ENCODE measurements at regions not wholly inside any gene's neighbourhood (a gene's known extent, or its start where the extent isn't known, plus 50 kb on each side); places are given as distances from the start of the nearest gene placed in this dataset.

DNA sequence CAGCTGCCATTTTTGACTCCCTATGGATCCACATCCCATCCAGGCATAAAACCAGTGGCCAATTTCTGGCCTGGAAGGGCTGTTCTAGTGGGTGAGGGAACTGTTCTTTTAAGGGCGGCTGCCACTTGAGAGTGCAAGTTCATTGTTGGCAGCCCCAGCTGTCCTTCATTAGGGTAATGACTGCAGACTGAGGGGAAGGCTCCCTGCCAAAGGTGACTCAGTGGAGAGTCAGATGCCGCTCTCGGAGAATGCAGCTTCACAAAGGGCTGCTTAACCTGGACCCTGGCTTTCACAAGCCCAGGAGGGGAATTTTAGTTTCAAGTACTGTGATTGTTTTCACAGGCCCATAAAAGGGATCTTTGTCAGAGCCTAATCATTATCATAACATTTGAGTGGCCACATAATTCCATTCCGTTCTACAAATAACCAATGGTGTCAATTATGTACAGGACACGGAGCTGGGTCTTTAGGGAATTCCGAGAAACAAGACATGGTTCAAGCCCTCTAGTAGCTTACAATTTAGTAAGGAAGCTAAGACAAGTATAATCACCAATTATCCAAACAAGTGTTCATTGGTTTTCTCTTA is 235.7 kb downstream of the CDCA7 start:
- no peak for FAIRE-seq

GRCh38 chr2:173593109-173593508 is 238.4 kb downstream of the CDCA7 start:
- FAIRE-seq, result no peak

GRCh38 chr2:173596244-173596643 is 241.6 kb downstream of the CDCA7 start:
- no peak for FAIRE-seq

GRCh38 chr2:173598525-173598924 is 243.9 kb downstream of the CDCA7 start:
- FAIRE-seq, result no peak

- no peak for FAIRE-seq
These were observed 245.2 kb downstream of the CDCA7 start for GRCh38 chr2:173599821-173600359.

DNA sequence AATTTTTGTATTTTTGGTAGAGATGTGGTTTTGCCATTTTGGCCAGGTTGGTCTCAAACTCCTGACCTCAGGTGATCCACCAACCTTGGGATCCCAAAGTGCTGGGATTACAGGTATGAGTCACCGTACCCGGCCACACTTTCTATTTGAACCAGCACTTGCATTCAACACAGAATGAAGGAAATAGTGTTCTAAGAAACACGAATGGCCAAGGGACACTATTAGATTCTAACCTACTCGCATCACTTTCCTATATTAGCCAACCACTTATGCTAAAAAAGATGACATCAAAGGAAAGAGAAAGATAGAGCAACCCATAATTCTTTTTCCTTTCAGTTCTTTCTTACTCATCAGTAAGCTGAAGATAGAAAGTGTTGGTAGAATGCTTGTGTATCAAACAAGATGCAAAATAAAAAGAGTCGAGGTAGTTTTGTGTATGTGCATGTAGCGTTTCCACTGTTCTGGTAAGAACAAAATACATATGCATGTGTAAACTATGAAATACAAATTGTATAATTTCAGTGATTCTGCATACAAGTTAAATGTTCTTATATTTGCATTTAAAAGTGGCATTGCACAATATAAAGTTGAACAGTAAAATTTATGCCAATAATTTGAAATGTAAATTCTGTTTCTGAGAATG is 247.6 kb downstream of the CDCA7 start:
- FAIRE-seq, result no peak

DNA sequence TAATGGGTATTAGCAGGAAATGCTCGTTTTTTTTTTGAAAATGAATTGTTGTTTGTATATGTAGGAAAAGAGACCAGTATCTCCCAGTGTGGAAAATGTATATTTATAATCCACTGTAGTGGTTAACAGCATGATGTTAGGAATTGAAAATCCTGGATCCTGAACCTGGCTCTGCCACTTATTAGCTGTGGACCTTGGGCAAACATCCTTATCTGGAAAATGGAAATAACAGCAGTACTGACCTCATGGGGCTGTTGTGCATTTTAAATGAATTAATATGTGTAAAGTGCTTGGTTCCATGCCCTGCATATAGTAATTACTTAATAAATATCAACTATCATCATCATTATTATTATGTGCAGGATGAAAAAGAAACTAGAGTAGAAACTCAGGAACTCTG is 251.3 kb downstream of the CDCA7 start:
- FAIRE-seq, result no peak

- no peak for FAIRE-seq
These were observed 252.1 kb downstream of the CDCA7 start for GRCh38 chr2:173606619-173607248.

DNA sequence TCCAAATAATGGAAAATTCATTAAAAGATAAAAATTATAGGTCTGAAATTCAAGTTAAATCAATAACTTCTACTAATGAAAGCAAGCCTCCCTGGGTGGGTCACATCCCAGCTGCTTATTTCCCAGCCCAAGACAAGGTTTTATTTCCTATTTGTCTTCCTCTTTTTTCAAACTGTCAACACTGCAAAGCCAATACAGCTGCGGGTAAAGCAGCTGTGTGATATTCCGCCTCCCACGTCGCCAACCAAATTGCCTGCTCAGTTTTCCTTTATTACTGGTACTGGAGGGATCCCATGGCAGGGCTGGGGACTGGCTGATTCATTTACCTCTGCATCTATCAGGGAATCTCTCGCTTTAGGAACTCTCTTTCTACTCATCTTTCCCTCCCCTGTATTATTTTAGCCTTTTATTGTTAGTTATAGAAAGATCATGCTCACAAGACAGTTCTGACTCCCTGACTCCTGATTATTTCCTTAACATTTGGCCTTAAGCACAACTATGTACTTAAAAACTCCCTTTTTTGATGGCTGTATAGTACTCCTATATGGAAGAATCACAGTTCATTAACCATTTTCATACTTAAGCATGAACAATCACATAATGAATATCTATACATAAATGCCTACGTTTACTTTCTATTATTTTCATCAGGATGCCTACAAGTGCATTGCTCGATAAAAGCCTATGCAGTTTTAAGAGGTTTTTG is 253.1 kb downstream of the CDCA7 start:
- no peak for FAIRE-seq

DNA sequence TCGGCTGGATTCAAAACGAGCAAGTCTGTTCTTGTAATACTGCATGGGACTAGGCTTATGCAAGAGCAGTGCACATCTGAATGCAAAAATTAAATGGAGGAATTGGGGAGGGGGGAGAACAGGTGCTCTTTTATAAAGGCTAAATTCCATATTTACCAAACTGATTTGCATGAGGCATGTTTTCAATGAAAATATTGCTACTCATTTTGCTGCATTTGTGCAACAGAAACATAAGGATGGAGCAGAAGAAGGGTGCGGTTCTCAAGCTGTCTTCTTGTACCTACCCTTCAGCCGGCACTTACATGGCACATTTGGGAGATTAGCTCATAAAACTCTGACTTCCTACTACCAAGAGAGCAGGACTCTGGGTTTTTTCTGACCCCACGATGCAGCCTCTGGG is 256.4 kb downstream of the CDCA7 start:
- FAIRE-seq, result no peak

GRCh38 chr2:173612354-173612753 is 257.7 kb downstream of the CDCA7 start:
- no peak for FAIRE-seq

DNA sequence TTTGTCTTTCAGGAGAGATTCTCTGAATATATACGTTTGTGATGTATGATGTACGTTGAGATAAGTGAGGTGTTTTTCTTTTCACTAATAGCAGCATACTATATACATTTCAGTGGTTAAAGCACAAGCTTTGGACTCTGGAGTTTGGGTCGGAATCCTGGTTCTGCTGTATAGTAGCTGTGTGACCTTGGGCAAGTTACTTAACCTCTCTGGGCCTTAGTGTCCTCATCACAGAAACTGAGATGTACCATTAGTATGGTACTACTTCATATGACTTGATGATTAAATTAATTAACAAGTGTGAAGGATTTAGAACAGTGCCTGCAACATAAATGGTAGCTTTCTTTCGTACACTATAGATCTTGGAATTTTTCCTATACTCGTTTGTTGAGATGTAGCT is 258.7 kb downstream of the CDCA7 start:
- no peak for FAIRE-seq

DNA sequence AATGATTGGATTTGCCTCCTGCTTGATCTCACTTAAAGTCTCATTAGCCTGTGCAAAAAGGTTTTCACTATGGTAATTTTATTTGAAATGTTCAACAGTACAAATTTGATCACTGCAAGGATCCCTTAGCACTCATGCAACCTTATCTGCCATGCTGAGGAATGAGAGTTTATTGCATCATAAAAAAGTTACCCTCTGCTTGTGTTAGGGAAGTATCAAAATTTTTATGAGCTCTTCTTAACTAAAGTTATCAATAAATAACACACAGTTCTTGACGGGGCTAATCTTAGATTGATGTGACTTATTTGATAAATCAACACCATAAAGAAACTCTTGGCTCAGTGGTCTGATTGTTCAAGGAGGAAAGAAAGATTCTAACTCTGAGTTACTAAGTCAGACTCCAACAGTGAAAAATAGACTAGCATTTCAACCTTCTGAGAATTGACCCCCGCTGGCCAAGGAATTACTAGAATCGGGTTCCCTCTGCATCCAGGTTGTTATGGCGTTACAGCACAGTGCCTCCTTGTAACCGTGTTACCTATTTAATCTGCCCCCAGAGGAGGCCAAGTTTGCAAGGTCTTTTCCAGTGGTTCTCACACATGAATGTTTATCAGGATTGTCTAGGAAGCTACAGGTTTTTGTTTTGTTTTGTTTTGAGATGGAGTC is 259.7 kb downstream of the CDCA7 start:
- FAIRE-seq, result no peak

DNA sequence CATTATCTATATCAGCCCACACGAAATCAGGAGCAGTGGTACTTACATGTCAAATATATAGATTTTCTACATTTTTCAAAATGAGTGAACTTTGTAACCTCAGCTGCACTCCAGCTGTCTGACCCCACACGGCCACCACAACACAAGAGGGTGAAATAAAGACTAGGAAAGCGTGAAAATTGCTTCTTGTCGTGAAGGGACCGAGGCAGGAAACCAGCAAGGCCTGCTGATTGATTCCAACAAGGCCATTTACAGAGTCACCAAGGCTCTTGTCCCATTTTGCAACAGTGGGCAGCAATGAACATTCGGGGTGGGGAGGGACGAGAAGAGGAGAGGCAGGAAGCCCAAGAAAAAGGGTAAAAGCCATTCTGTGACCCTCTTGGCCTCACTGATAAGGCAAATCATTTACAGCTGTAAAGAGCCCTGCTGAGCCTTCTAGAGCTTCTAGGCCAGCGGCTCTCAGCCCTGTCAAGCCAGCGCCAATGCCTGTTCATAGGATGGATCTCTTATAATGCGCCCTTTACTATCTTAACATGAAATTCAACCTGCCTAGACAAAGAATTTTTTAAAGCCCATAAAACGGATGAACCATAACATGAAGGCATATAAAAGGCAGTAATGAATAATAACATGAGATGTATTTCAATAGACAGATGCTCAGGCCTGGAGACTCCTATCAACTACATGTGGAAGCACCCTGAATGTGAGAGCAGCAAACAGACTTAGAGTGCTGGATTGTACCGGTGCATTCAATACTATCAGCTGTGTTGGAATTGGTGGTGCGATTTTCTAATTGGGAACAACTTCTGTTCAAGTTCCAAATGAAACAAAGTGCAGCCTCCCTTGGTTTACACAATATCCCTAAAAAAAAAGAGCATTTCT is 269.0 kb downstream of the CDCA7 start:
- no peak for FAIRE-seq

GRCh38 chr2:173625315-173625714 is 270.6 kb downstream of the CDCA7 start:
- no peak for FAIRE-seq

GRCh38 chr2:173629076-173629475 is 274.4 kb downstream of the CDCA7 start:
- FAIRE-seq, result no peak

DNA sequence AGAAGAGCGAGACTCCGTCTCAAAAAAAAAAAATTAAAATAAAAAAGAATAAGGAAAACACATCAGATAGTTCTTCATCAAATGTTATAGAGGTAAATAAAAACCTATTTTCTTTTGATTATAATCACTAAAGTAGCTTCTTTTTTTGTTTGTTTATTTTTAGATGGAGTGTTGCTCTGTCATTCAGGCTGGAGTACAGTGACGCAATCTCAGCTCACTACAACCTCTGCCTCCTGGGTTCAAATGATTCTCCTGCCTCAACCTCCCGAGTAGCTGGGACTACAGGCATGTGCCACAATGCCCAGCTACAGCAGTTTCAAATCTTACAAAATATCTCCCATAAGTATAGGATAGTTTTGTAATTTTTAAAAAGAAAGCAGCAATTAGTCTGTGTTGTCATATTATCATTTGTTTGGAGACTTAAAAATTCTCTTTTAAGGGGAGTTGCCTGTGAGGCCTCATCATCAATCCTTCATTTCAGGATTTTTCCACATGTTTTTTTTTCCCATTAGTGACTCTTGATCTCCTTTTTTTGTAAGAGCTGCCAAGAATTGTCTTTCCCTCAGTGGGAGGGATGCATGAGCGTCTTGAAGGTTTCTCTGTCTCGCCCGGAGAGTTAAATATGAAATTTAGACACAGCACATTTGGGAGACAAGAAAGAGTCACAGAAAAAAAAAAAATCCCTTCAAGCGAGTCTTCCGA is 275.9 kb downstream of the CDCA7 start:
- no peak for FAIRE-seq

GRCh38 chr2:173631127-173631460 is 276.4 kb downstream of the CDCA7 start:
- no peak for FAIRE-seq

DNA sequence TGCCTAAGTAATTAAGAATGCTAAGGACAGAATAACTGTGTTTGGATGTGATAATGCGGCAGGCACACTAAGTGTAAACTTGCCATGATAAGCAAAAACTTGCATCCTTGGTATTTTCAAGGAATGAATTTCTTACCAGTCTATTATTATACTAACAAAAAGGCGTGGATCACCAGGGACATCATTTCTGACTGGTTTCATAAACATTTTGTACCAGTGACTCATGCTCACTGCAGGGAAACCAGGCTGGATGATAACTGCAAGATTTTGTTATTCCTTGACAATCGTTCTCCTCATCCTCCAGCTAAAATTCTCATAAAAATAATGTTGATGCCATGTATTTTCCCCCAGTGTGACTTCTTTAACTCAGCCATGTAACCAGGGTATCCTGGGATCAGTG is 289.5 kb downstream of the CDCA7 start:
- no peak for FAIRE-seq

DNA sequence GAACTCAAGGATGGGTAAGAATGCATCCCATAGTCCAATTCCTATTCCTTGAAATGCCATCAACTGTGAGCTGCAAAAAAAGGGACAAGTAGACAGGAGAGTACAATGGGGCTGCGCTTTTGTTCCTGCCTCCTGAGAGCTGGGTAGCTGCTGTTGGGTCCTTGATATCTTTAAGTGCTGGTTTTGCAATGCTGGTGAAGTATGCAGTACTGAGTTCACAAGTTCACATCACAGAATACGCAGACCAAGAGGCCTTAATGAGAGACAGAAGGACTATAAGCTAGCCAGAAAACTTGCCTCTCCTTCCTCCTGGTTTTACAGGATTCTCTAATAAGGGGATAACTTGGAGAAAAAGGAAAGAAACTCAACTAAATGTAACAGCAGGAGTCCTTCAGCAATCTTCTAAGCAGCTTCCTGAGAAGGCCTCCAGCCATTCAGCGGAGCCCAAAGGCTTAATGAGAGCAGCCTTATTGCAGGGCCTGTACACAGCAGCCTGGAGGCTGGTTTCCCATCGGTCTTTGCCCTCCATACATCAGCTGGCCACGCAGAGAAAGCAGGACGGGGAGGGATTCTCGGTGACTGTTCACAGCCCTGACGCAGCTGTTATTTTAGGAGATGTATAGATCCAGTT is 293.1 kb downstream of the CDCA7 start:
- no peak for FAIRE-seq

GRCh38 chr2:173648816-173649215 is 294.1 kb downstream of the CDCA7 start:
- FAIRE-seq, result no peak
